ENCODE measurements at regions not wholly inside any gene's neighbourhood (a gene's known extent, or its start where the extent isn't known, plus 50 kb on each side); places are given as distances from the start of the nearest gene placed in this dataset.

DNA sequence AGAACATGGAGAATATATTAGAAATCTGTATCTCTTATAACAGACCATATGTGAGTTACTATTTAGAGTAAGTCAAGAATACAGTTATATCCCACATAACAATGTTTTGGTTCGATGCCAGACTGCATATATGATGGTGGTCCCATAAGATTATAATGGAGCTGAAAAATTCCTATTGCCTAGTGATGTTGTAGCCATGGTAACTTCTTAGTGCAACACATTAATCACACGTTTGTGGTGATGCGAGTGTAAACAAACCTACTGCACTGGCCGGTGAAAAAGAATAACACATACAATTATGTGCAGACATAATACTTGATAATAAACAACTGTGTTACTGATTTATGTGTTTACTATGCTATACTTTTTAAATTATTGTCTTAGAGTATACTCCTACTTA lies 69.8 kb upstream of the MNS1 start:
- Mint-ChIP-seq H3K36me3 (no peaks in the 10 kb centered on the region), H3K4me1 (peaks cover 0 to 2% (median 0%) of the 10 kb centered on the region in 4 donors), H3K27ac (no peak overlapping the region), H3K27me3 (peaks cover 6% of the 10 kb centered on the region), H3K4me3 (no peak overlapping the region), H3K9me3 (peaks cover 0 to 2% (median 0%) of the 10 kb centered on the region in 7 donors)
- Histone ChIP-seq H3K4me3 (ENCODE audit: low read depth, low read length) (no peak overlapping the region), H3K27me3 (ENCODE audit: control insufficient read depth, insufficient read depth, low read length) (peaks cover 2% of the 10 kb centered on the region), H3K4me1 (ENCODE audit: control insufficient read depth, insufficient read depth, low read length, poor library complexity, severe bottlenecking) (no peaks in the 10 kb centered on the region), H3K27ac (ENCODE audit: insufficient read depth, low read length, poor library complexity, severe bottlenecking) (no peak overlapping the region), H3K9me3 (ENCODE audit: control insufficient read depth in 2 of 2, low read length in 2 of 2) (no peaks in the 10 kb centered on the region), H3K36me3 (ENCODE audit: control insufficient read depth, insufficient read depth, low read length) (no peaks in the 10 kb centered on the region)
- no peak for DNase-seq
- ATAC-seq (ENCODE audit: low read depth in 2 of 2): no peak

DNA sequence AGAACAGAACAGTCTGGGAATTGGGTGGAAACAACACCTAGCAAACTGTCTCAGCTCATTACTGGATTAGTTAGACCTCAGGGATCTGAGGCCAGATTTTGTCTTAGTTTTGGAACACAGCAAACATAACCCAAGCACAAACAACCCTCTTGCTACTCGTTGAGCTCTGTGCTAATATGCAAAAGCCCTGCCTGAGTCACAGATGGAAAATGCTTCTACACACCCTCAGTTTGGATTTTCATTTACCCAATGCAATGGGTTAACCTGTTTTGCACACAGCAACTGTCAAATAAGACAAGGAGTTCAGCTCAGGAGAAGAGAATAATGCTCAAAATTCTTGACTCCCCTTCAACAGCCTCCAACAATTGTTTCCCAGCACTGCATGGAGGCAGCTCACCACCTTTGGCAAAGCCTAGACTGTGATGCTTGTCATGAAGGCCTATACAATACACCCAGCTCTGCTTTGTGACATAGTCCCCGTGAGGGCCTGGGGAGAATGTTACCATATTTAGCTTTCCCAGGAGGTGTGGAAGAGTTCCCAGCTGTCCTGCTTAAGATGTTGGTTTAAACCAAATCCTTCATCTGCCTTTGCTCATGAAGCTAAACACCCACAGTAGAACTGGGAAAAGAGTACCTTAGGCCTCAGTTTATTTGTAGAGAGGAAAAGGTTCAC lies 68.9 kb upstream of the MNS1 start:
- DNase-seq (no peak), ATAC-seq (ENCODE audit: low read depth in 2 of 2) (no peak)
- H3K27ac ChIP-seq (ENCODE audit: insufficient read depth, low read length, poor library complexity, severe bottlenecking): no peak overlapping the region
- no peaks in the 10 kb centered on the region for H3K27me3 Mint-ChIP-seq
- H3K4me1 ChIP-seq (ENCODE audit: control insufficient read depth, insufficient read depth, low read length, poor library complexity, severe bottlenecking): no peaks in the 10 kb centered on the region
- no peaks in the 10 kb centered on the region for H3K36me3 ChIP-seq (ENCODE audit: control insufficient read depth, insufficient read depth, low read length)
- H3K27me3 ChIP-seq (ENCODE audit: control insufficient read depth, insufficient read depth, low read length): peaks cover 2% of the 10 kb centered on the region
- no peaks in the 10 kb centered on the region for H3K9me3 ChIP-seq (ENCODE audit: control insufficient read depth in 2 of 2, low read length in 2 of 2)
- H3K4me3 ChIP-seq (ENCODE audit: low read depth, low read length): no peak overlapping the region
- no peaks in the 10 kb centered on the region for H3K36me3 Mint-ChIP-seq
- H3K9me3 Mint-ChIP-seq: no peaks in the 10 kb centered on the region
- H3K4me3 Mint-ChIP-seq: no peak overlapping the region
- H3K4me1 Mint-ChIP-seq: peaks cover 0 to 2% (median 0%) of the 10 kb centered on the region in 4 donors
- H3K27ac Mint-ChIP-seq: no peak overlapping the region

DNA sequence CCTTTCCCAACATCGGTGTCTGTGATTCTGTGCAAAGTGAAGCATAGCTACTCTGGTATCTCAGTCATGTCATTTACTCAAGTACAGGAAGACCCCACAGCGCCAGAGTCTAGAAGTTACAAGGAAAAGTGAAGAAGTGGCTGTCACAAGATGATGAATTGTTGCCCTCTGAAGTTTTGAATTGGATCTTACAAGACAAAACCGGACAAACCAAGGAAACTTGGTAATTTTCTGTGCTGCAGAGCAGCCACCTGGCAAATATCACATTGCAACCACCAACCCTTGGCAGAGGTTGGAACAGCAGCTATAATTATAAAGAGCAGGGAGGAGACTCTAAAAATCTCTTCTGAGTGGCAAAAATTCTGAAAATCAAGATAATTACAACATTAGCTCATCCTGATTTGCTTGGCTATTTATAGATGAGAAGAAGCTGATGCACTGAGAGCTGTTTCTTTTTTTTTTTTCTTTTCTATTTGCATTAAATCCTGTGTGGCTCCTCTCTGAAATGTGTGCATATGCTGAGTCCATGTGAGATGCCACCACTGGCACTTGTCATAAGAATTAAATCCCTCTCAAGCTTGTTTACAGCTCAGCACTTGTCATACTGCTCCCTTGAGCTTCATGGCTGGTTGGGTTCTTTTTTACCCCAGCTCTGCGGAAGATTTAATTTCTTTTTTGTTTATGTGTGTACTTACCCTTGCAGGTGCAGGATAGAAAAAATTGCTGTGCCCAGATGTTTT lies 68.0 kb upstream of the MNS1 start:
- ATAC-seq (ENCODE audit: low read depth in 2 of 2): no peak
- DNase-seq: no peak
- Mint-ChIP-seq H3K9me3 (no peaks in the 10 kb centered on the region), H3K27ac (no peak overlapping the region), H3K36me3 (no peaks in the 10 kb centered on the region), H3K27me3 (peaks cover under 1% of the 10 kb centered on the region), H3K4me3 (no peak overlapping the region), H3K4me1 (no peaks in the 10 kb centered on the region)
- no peaks in the 10 kb centered on the region for H3K4me1 ChIP-seq (ENCODE audit: control insufficient read depth, insufficient read depth, low read length, poor library complexity, severe bottlenecking)
- H3K4me3 ChIP-seq (ENCODE audit: low read depth, low read length): no peak overlapping the region
- H3K9me3 ChIP-seq (ENCODE audit: control insufficient read depth in 2 of 2, low read length in 2 of 2): no peaks in the 10 kb centered on the region
- H3K36me3 ChIP-seq (ENCODE audit: control insufficient read depth, insufficient read depth, low read length): no peaks in the 10 kb centered on the region
- H3K27ac ChIP-seq (ENCODE audit: insufficient read depth, low read length, poor library complexity, severe bottlenecking): no peak overlapping the region
- peaks cover 2% of the 10 kb centered on the region for H3K27me3 ChIP-seq (ENCODE audit: control insufficient read depth, insufficient read depth, low read length)

DNA sequence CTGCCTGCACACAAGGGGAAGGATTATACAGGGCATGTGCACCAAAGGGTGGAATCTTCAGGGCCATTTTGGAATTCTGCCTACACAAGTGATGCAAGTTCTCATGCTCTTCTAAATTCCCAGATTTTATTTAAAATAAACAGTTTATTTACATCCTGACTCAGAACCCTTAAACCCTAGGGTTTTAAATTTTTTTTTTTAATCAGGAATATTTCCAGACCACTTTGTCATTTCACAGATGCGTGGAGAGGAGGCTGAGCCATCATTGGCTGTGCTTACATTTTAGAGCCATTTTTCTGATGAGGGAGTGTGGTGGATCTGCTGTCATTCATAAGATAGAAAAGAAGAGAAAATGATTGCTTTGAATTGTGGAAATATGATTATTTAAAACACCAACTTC lies 65.2 kb upstream of the MNS1 start:
- Mint-ChIP-seq H3K4me3 (no peak overlapping the region), H3K27ac (no peak overlapping the region), H3K27me3 (peaks cover 11% of the 10 kb centered on the region), H3K4me1 (no peaks in the 10 kb centered on the region), H3K36me3 (no peaks in the 10 kb centered on the region), H3K9me3 (no peaks in the 10 kb centered on the region)
- no peak for ATAC-seq (ENCODE audit: low read depth in 2 of 2)
- no peaks in the 10 kb centered on the region for H3K36me3 ChIP-seq (ENCODE audit: control insufficient read depth, insufficient read depth, low read length)
- no peaks in the 10 kb centered on the region for H3K4me1 ChIP-seq (ENCODE audit: control insufficient read depth, insufficient read depth, low read length, poor library complexity, severe bottlenecking)
- no peaks in the 10 kb centered on the region for H3K9me3 ChIP-seq (ENCODE audit: control insufficient read depth in 2 of 2, low read length in 2 of 2)
- peaks cover 2% of the 10 kb centered on the region for H3K27me3 ChIP-seq (ENCODE audit: control insufficient read depth, insufficient read depth, low read length)
- H3K27ac ChIP-seq (ENCODE audit: insufficient read depth, low read length, poor library complexity, severe bottlenecking): no peak overlapping the region
- H3K4me3 ChIP-seq (ENCODE audit: low read depth, low read length): no peak overlapping the region
- no peak for DNase-seq

DNA sequence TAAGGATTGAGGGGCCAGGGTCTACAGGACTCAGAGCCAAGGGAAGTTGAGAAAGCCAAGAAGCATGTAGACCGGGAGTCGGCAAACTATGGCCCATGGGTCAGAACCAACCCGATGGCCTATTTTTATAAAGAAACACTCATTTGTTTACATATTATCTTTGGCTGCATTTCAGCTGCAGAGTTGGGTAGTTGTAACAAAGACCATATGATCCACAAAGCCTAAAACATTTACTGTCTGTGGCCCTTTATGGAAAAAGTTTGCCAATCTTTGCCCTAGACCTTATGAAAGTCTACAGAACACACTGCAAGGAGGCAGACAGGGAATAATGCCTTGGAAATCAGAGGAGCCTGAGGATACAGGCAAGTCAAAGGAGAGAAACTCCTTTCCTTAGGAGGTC lies 63.2 kb upstream of the MNS1 start:
- H3K27ac Mint-ChIP-seq: no peak overlapping the region
- no peaks in the 10 kb centered on the region for H3K4me1 Mint-ChIP-seq
- Histone ChIP-seq H3K9me3 (ENCODE audit: control insufficient read depth in 2 of 2, low read length in 2 of 2) (no peaks in the 10 kb centered on the region), H3K27ac (ENCODE audit: insufficient read depth, low read length, poor library complexity, severe bottlenecking) (no peak overlapping the region), H3K27me3 (ENCODE audit: control insufficient read depth, insufficient read depth, low read length) (peaks cover 2% of the 10 kb centered on the region), H3K4me1 (ENCODE audit: control insufficient read depth, insufficient read depth, low read length, poor library complexity, severe bottlenecking) (no peaks in the 10 kb centered on the region), H3K36me3 (ENCODE audit: control insufficient read depth, insufficient read depth, low read length) (no peaks in the 10 kb centered on the region), H3K4me3 (ENCODE audit: low read depth, low read length) (no peak overlapping the region)
- no peaks in the 10 kb centered on the region for H3K36me3 Mint-ChIP-seq
- H3K4me3 Mint-ChIP-seq: no peak overlapping the region
- no peak for ATAC-seq (ENCODE audit: low read depth in 2 of 2)
- no peak for DNase-seq
- peaks cover 0 to 3% (median 0%) of the 10 kb centered on the region in 7 donors for H3K9me3 Mint-ChIP-seq
- peaks cover 28% of the 10 kb centered on the region for H3K27me3 Mint-ChIP-seq

DNA sequence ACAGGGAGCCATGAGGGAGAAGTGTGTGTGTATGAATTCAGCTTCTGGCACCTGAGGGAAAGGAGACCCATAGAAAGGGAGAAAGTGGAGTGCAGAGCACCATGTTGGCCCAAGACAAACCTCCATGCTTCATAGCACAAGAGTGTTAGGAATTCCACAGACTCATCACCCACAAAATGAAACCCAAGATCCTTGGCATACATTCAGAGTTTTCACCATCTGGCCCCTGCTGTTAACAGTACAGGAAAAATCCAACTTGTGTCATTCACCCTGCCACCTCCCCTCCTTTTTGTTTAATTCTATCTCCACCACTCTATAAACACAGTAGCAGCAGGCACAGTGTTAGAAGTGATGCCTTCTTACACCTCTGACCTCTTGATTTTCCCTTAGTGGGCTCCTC lies 60.0 kb upstream of the MNS1 start:
- Mint-ChIP-seq H3K36me3 (no peaks in the 10 kb centered on the region), H3K4me3 (no peak overlapping the region), H3K9me3 (peaks cover 0 to 3% (median 0%) of the 10 kb centered on the region in 7 donors), H3K4me1 (no peaks in the 10 kb centered on the region), H3K27me3 (peaks cover 49% of the 10 kb centered on the region), H3K27ac (no peak overlapping the region)
- Histone ChIP-seq H3K27me3 (ENCODE audit: control insufficient read depth, insufficient read depth, low read length) (peaks cover 1% of the 10 kb centered on the region), H3K4me3 (ENCODE audit: low read depth, low read length) (no peak overlapping the region), H3K4me1 (ENCODE audit: control insufficient read depth, insufficient read depth, low read length, poor library complexity, severe bottlenecking) (no peaks in the 10 kb centered on the region), H3K36me3 (ENCODE audit: control insufficient read depth, insufficient read depth, low read length) (no peaks in the 10 kb centered on the region), H3K9me3 (ENCODE audit: control insufficient read depth in 2 of 2, low read length in 2 of 2) (no peaks in the 10 kb centered on the region), H3K27ac (ENCODE audit: insufficient read depth, low read length, poor library complexity, severe bottlenecking) (no peak overlapping the region)
- no peak for DNase-seq
- ATAC-seq (ENCODE audit: low read depth in 2 of 2): no peak

DNA sequence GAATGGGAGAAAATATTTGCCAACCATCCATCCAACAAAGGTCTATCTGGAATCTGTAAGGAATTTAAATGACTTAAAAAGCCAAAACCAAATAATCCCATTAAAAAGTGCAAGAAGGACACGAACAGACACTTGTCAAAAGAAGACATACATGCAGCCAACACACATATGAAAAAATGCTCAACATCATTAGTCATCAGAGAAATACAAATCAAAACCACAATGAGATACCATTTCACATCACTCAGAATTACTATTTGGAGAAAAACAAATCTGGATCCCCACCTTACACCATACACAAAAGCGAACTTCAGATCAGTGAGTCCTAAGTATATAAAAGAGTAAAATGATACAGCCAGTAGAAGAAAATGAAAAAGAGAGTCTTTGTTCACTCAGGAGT lies 58.6 kb upstream of the MNS1 start:
- H3K4me1 ChIP-seq (ENCODE audit: control insufficient read depth, insufficient read depth, low read length, poor library complexity, severe bottlenecking): no peaks in the 10 kb centered on the region
- H3K36me3 ChIP-seq (ENCODE audit: control insufficient read depth, insufficient read depth, low read length): no peaks in the 10 kb centered on the region
- Mint-ChIP-seq H3K27me3 (peaks cover 50% of the 10 kb centered on the region), H3K4me3 (no peak overlapping the region), H3K27ac (no peak overlapping the region), H3K36me3 (no peaks in the 10 kb centered on the region), H3K9me3 (peaks cover 0 to 10% (median 3%) of the 10 kb centered on the region in 7 donors), H3K4me1 (no peaks in the 10 kb centered on the region)
- no peak overlapping the region for H3K27ac ChIP-seq (ENCODE audit: insufficient read depth, low read length, poor library complexity, severe bottlenecking)
- DNase-seq (no peak), ATAC-seq (ENCODE audit: low read depth in 2 of 2) (no peak)
- peaks cover 0 to 5% of the 10 kb centered on the region in 2 experiments for H3K9me3 ChIP-seq (ENCODE audit: control insufficient read depth in 2 of 2, low read length in 2 of 2)
- H3K4me3 ChIP-seq (ENCODE audit: low read depth, low read length): no peak overlapping the region
- no peaks in the 10 kb centered on the region for H3K27me3 ChIP-seq (ENCODE audit: control insufficient read depth, insufficient read depth, low read length)

DNA sequence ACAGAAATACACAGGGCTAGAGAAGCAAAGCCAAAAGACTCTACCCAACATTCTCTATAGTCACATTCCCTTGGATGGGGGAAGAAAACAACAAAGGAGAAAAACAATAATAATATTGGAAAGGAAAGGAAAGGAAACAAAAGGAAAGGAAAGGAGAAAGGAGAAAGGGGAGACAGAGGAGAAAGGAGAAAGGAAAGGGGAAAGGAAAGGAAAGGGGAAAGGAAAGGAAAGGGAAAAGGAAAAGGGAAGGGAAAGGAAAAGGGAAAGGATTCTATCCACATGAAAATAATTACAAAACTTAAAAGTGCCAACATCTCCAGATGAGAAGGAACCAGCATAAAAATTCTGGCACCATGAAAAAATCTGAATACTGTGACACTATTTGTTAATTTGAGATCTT lies 54.1 kb upstream of the MNS1 start:
- H3K4me1 ChIP-seq (ENCODE audit: control insufficient read depth, insufficient read depth, low read length, poor library complexity, severe bottlenecking): no peaks in the 10 kb centered on the region
- H3K4me3 ChIP-seq (ENCODE audit: low read depth, low read length): no peak overlapping the region
- H3K4me1 Mint-ChIP-seq: no peaks in the 10 kb centered on the region
- H3K27me3 Mint-ChIP-seq: peaks cover 28% of the 10 kb centered on the region
- no peak for DNase-seq
- H3K27ac Mint-ChIP-seq: no peak overlapping the region
- peaks cover 0 to 5% of the 10 kb centered on the region in 2 experiments for H3K9me3 ChIP-seq (ENCODE audit: control insufficient read depth in 2 of 2, low read length in 2 of 2)
- H3K9me3 Mint-ChIP-seq: peaks cover 3 to 27% (median 10%) of the 10 kb centered on the region in 7 donors
- peaks cover 5% of the 10 kb centered on the region for H3K36me3 Mint-ChIP-seq
- ATAC-seq (ENCODE audit: low read depth in 2 of 2): no peak
- H3K36me3 ChIP-seq (ENCODE audit: control insufficient read depth, insufficient read depth, low read length): no peaks in the 10 kb centered on the region
- no peak overlapping the region for H3K4me3 Mint-ChIP-seq
- H3K27ac ChIP-seq (ENCODE audit: insufficient read depth, low read length, poor library complexity, severe bottlenecking): no peak overlapping the region
- H3K27me3 ChIP-seq (ENCODE audit: control insufficient read depth, insufficient read depth, low read length): no peaks in the 10 kb centered on the region

Data from CD4-positive, CD25-positive, alpha-beta regulatory T cell (primary cell).